ENCODE measurements at regions not wholly inside any gene's neighbourhood (a gene's known extent, or its start where the extent isn't known, plus 50 kb on each side); places are given as distances from the start of the nearest gene placed in this dataset.

DNA sequence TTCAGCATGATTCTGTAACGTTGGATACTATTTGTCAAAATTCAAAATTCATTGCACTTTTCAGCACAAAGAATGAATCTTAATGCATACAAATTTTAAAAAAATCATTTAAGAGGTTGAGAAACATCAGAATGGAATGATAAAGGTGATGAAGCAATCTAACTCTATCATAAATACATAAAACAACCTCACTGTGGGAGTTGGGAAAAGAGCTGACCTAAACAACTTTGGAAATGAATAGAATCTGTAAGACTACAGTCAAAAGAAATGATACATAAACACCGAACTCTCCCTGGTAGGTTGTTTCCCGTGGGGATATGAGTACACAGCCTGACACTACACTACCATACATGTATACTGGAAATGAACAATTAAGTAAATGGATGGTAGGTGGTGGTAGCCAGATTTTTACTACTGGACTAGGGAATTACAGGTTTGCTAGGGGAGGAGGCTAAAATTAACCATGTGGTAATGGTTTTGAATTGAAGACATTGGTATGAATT, 64.9 kb upstream of the PARP11 start:
- in situ Hi-C loops (cut with MboI): no loop called here
- Histone ChIP-seq H3K4me1 (ENCODE audit: control insufficient read depth, insufficient read depth, low read length) (no peaks in the 10 kb centered on the region), H3K36me3 (ENCODE audit: control insufficient read depth in 2 of 2, insufficient read depth in 2 of 2, low read length in 1 of 2) (no peaks in the 10 kb centered on the region), H4K20me1 (ENCODE audit: control insufficient read depth, insufficient read depth) (no peaks in the 10 kb centered on the region), H2AFZ (ENCODE audit: control insufficient read depth, low read depth, low read length) (no peak overlapping the region), H3K27me3 (replicated peaks in 1 of 2; ENCODE audit: control insufficient read depth in 2 of 2, insufficient read depth in 2 of 2, low read length in 1 of 2) (no peaks in the 10 kb centered on the region; a peak in 3 of 4 replicates), H3K4me3 (no peak overlapping the region), H3K9ac (ENCODE audit: control insufficient read depth, insufficient read depth, low read length) (no peak overlapping the region), H3K9me3 (replicated peaks; ENCODE audit: control insufficient read depth, insufficient read depth, low read length) (no peaks in the 10 kb centered on the region), H3K27ac (ENCODE audit: control insufficient read depth, insufficient read depth) (no peak overlapping the region), H3K4me2 (ENCODE audit: control insufficient read depth, insufficient read depth) (no peak overlapping the region), H3K79me2 (ENCODE audit: control insufficient read depth, insufficient read depth, low read length) (no peaks in the 10 kb centered on the region)
- ChIA-PET RAD21 (ENCODE audit: unreplicated experiment) (no interaction called here), CTCF (no interaction called here), POLR2A (no interaction called here), SMC1A (ENCODE audit: uncharacterized antibody, unreplicated experiment) (no interaction called here)
- FAIRE-seq (no peak), DNase-seq (ENCODE audit: low read depth, low spot score) (no peak), ATAC-seq (no peak)
- TF ChIP-seq MXI1 (IDR thresholded peaks at IDR 0.05; ENCODE audit: low read depth, low read length): no peak
- no peak for TF ChIP-seq ASH2L (IDR thresholded peaks at IDR 0.05; ENCODE audit: borderline replicate concordance, low read depth)
- no peak for TF ChIP-seq IKZF2 (IDR thresholded peaks at IDR 0.05)
- no peak for TF ChIP-seq SUPT20H (IDR thresholded peaks at IDR 0.05; ENCODE audit: borderline replicate concordance, control insufficient read depth, low read depth, low read length)
- no peak for TF ChIP-seq HCFC1 (IDR thresholded peaks at IDR 0.05; ENCODE audit: low read length)
- TF ChIP-seq GATAD2B (conservative IDR thresholded peaks at IDR 0.05; ENCODE audit: low read depth): no peak
- TF ChIP-seq KDM1A (IDR thresholded peaks at IDR 0.05; ENCODE audit: borderline replicate concordance): no peak
- no peak for TF ChIP-seq NKRF (conservative IDR thresholded peaks at IDR 0.05)
- TF ChIP-seq ZBTB11 (CRISPR knock-in tag; IDR thresholded peaks at IDR 0.05): no peak
- no peak for TF ChIP-seq CEBPZ (IDR thresholded peaks at IDR 0.05; ENCODE audit: low read depth, low read length)
- no peak for TF ChIP-seq GABPA (IDR thresholded peaks at IDR 0.05; ENCODE audit: low read depth)
- TF ChIP-seq LARP7 (IDR thresholded peaks at IDR 0.05): no peak
- no peak for TF ChIP-seq RELB (IDR thresholded peaks at IDR 0.05; ENCODE audit: low read depth)
- WGBS (ENCODE audit: insufficient coverage, insufficient replicate concordance, low lambda C conversion rate, missing lambda C conversion rate): 8% methylated on average over 3 of the region's 3 CpGs
- intact Hi-C loops (cut with micrococcal nuclease; ENCODE audit: unreplicated experiment): no loop called here
- BruUV-seq (replicated peaks): no TSS peak
